H1 (cell line): ENCODE measurements at regions not wholly inside any gene's neighbourhood (a gene's known extent, or its start where the extent isn't known, plus 50 kb on each side); places are given as distances from the start of the nearest gene placed in this dataset.

Experiments
- CBX5 ChIP-seq: fragments of 300-800, 300-1000 bp; sonication (generic); IDR thresholded peaks from 2 replicates; pipeline ENCODE4 v1.7.1; 2016; ENCODE audit warnings: antibody characterized with exemption, low read length, low read depth
- CTCF ChIP-seq, 3 experiments: IDR thresholded peaks; 1 replicate in 2 of 3; 2 replicates in 1 of 3; pipeline versions ENCODE4 v1.5.1 to v1.6.1; 2011; ENCODE audit warnings: low read length in 3 of 3, mild to moderate bottlenecking in 3 of 3, inconsistent platforms in 2 of 3, low read depth in 1 of 3, moderate library complexity in 1 of 3; ENCODE audit not compliant: insufficient read depth in 1 of 3; ENCODE audit errors: control extremely low read depth in 1 of 3
- EP300 ChIP-seq, 2 experiments: IDR thresholded peaks; 1 replicate in 1 of 2; 2 replicates in 1 of 2; pipeline ENCODE4 v1.6.1; 2011 to 2012; ENCODE audit warnings: low read depth in 2 of 2, low read length in 2 of 2, mild to moderate bottlenecking in 2 of 2, borderline replicate concordance in 1 of 2, inconsistent platforms in 1 of 2, moderate library complexity in 1 of 2
- EZH2 ChIP-seq: fragments of 200-600 bp; sonication (generic); IDR thresholded peaks from 2 replicates; pipeline ENCODE4 v1.7.1; 2012; ENCODE audit warnings: low read depth, mild to moderate bottlenecking, moderate library complexity, low read length, inconsistent platforms; ENCODE audit not compliant: severe bottlenecking
- HDAC2 ChIP-seq, 2 experiments: fragments of 300-600 bp in 1 of 2; sonication (generic) in 1 of 2; IDR thresholded peaks; 2 replicates each; pipeline ENCODE4 v1.6.1; 2011 to 2012; ENCODE audit warnings: low read depth in 2 of 2, low read length in 2 of 2, mild to moderate bottlenecking in 2 of 2, moderate library complexity in 2 of 2, borderline replicate concordance in 1 of 2, inconsistent platforms in 1 of 2
- JUND ChIP-seq: IDR thresholded peaks from 2 replicates; pipeline ENCODE4 v1.6.1; 2011; ENCODE audit warnings: mild to moderate bottlenecking, improper control_type of control experiment, low read length
- POLR2A ChIP-seq, 2 experiments: IDR thresholded peaks; 1 replicate in 1 of 2; 2 replicates in 1 of 2; pipeline ENCODE4 v1.6.1; 2011; ENCODE audit warnings: low read depth in 2 of 2, low read length in 2 of 2, mild to moderate bottlenecking in 2 of 2; ENCODE audit errors: control extremely low read depth in 1 of 2
- SIRT6 ChIP-seq: IDR thresholded peaks from one replicate; pipeline ENCODE4 v1.7.1; 2012; ENCODE audit warnings: low read length, inconsistent platforms
- SIX5 ChIP-seq: IDR thresholded peaks from 2 replicates; pipeline ENCODE4 v1.6.1; 2011; ENCODE audit warnings: mild to moderate bottlenecking, low read depth, low read length
- YY1 ChIP-seq: IDR thresholded peaks from 2 replicates; pipeline ENCODE4 v1.6.1; 2011; ENCODE audit warnings: low read depth, mild to moderate bottlenecking, low read length

GRCh38 chr1:112140743-112141142, 151.3 kb upstream of the KCND3 start:
- no peak for TF ChIP-seq EZH2
- no peak for TF ChIP-seq YY1
- no peak for TF ChIP-seq EP300 (IDR thresholded peaks at IDR 0.05; ENCODE audit: borderline replicate concordance in 1 of 2, low read depth in 2 of 2, low read length in 2 of 2)
- no peak for TF ChIP-seq CBX5
- no peak for TF ChIP-seq HDAC2 (IDR thresholded peaks at IDR 0.05; ENCODE audit: borderline replicate concordance in 1 of 2, low read depth in 2 of 2, low read length in 2 of 2)
- TF ChIP-seq CTCF (IDR thresholded peaks at IDR 0.05; ENCODE audit: control extremely low read depth in 1 of 3, insufficient read depth in 1 of 3, low read depth in 1 of 3, low read length in 3 of 3): no peak
- no peak for TF ChIP-seq POLR2A (IDR thresholded peaks at IDR 0.05; ENCODE audit: control extremely low read depth in 1 of 2, low read depth in 2 of 2, low read length in 2 of 2)
- no peak for TF ChIP-seq JUND
- TF ChIP-seq SIX5: no peak
- TF ChIP-seq SIRT6: no peak
